ENCODE measurements at regions not wholly inside any gene's neighbourhood (a gene's known extent, or its start where the extent isn't known, plus 50 kb on each side); places are given as distances from the start of the nearest gene placed in this dataset.

- H3K4me3 ChIP-seq = no peak overlapping the region
- TF ChIP-seq POLR2A (IDR thresholded peaks at IDR 0.05) (no peak), POLR2AphosphoS5 (IDR thresholded peaks at IDR 0.05) (no peak), EP300 (IDR thresholded peaks at IDR 0.05; ENCODE audit: low read depth) (no peak), CTCF (IDR thresholded peaks at IDR 0.05) (no peak)
- DNase-seq = no peak
- WGBS, 2 donors (ENCODE audit: low coverage in 1 of 2) = 42 to 63% methylated on average over 4 of the region's 4 CpGs
- H3K27me3 ChIP-seq = no peaks in the 10 kb centered on the region
- H3K27ac ChIP-seq = no peak overlapping the region
- in situ Hi-C loops (cut with MboI; ENCODE audit: low pct_ligation_motif_present in 1 of 4, low pct_unique_long_range_greater_than_20kb in 1 of 4, low sequenced_read_pairs in 3 of 4) (no loop called here), intact Hi-C loops (cut with DNase I; ENCODE audit: low total_unique reads) (no loop called here)
- H3K4me1 ChIP-seq = no peaks in the 10 kb centered on the region
- H3K36me3 ChIP-seq = no peaks in the 10 kb centered on the region
- H3K9me3 ChIP-seq = no peaks in the 10 kb centered on the region
Measured at GRCh38 chr15:69887009-69887408, 210.7 kb downstream of the TLE3 start.

- TF ChIP-seq EP300 (IDR thresholded peaks at IDR 0.05; ENCODE audit: low read depth) (no peak), CTCF (IDR thresholded peaks at IDR 0.05) (no peak), POLR2A (IDR thresholded peaks at IDR 0.05) (no peak), POLR2AphosphoS5 (IDR thresholded peaks at IDR 0.05) (no peak)
- 67% methylated on average over 1 of the region's 1 CpG; no CpG with 5 or more reads in 1 of the 2 donors for WGBS, 2 donors (ENCODE audit: low coverage in 1 of 2)
- no peaks in the 10 kb centered on the region for H3K27me3 ChIP-seq
Measured at GRCh38 chr15:69887553-69887952, 210.2 kb downstream of the TLE3 start.

GRCh38 chr15:69888406-69888805, 209.3 kb downstream of the TLE3 start:
- no peak overlapping the region for H3K27ac ChIP-seq
- no peak overlapping the region for H3K4me3 ChIP-seq
- no peaks in the 10 kb centered on the region for H3K36me3 ChIP-seq
- DNase-seq = no peak
- 75% methylated on average over 2 of the region's 2 CpGs; no CpG with 5 or more reads in 1 of the 2 donors for WGBS, 2 donors (ENCODE audit: low coverage in 1 of 2)
- in situ Hi-C loops (cut with MboI; ENCODE audit: low pct_ligation_motif_present in 1 of 4, low pct_unique_long_range_greater_than_20kb in 1 of 4, low sequenced_read_pairs in 3 of 4) = no loop called here
- no peaks in the 10 kb centered on the region for H3K27me3 ChIP-seq
- no peak for TF ChIP-seq EP300 (IDR thresholded peaks at IDR 0.05; ENCODE audit: low read depth)
- TF ChIP-seq CTCF (IDR thresholded peaks at IDR 0.05) = no peak
- TF ChIP-seq POLR2AphosphoS5 (IDR thresholded peaks at IDR 0.05) = no peak
- no peak for TF ChIP-seq POLR2A (IDR thresholded peaks at IDR 0.05)
- no peaks in the 10 kb centered on the region for H3K4me1 ChIP-seq
- H3K9me3 ChIP-seq = no peaks in the 10 kb centered on the region
- intact Hi-C loops (cut with DNase I; ENCODE audit: low total_unique reads) = no loop called here

More at GRCh38 chr15:69887553-69887952, 210.2 kb downstream of the TLE3 start:
- no peak overlapping the region for H3K4me3 ChIP-seq
- in situ Hi-C loops (cut with MboI; ENCODE audit: low pct_ligation_motif_present in 1 of 4, low pct_unique_long_range_greater_than_20kb in 1 of 4, low sequenced_read_pairs in 3 of 4) = no loop called here
- H3K4me1 ChIP-seq = no peaks in the 10 kb centered on the region
- H3K27ac ChIP-seq = no peak overlapping the region
- no peak for DNase-seq
- H3K36me3 ChIP-seq = no peaks in the 10 kb centered on the region
- intact Hi-C loops (cut with DNase I; ENCODE audit: low total_unique reads) = no loop called here
- no peaks in the 10 kb centered on the region for H3K9me3 ChIP-seq

- Histone ChIP-seq H3K36me3 (no peaks in the 10 kb centered on the region), H3K27ac (no peak overlapping the region), H3K9me3 (no peaks in the 10 kb centered on the region), H3K27me3 (peaks cover 15% of the 10 kb centered on the region), H3K4me3 (no peak overlapping the region), H3K4me1 (no peaks in the 10 kb centered on the region)
- no peak for DNase-seq
- no peak for TF ChIP-seq POLR2AphosphoS5 (IDR thresholded peaks at IDR 0.05)
- no peak for TF ChIP-seq POLR2A (IDR thresholded peaks at IDR 0.05)
- no peak for TF ChIP-seq CTCF (IDR thresholded peaks at IDR 0.05)
- TF ChIP-seq EP300 (IDR thresholded peaks at IDR 0.05; ENCODE audit: low read depth) = no peak
- 64 to 88% methylated on average over 2 to 5 of the region's 5 CpGs for WGBS, 2 donors (ENCODE audit: low coverage in 1 of 2)
- intact Hi-C loops (cut with DNase I; ENCODE audit: low total_unique reads) = no loop called here
- in situ Hi-C loops (cut with MboI; ENCODE audit: low pct_ligation_motif_present in 1 of 4, low pct_unique_long_range_greater_than_20kb in 1 of 4, low sequenced_read_pairs in 3 of 4) = no loop called here
Measured at GRCh38 chr15:69891070-69891536, 206.6 kb downstream of the TLE3 start.
